Fibroblast of the aortic adventitia (primary cell): ENCODE measurements at regions not wholly inside any gene's neighbourhood (a gene's known extent, or its start where the extent isn't known, plus 50 kb on each side); places are given as distances from the start of the nearest gene placed in this dataset.

Experiments
- DNase-seq: peaks from one replicate; pipeline ENCODE4 v3.0.0-alpha.2; 2010; ENCODE audit warnings: low read depth
- H3K4me3 ChIP-seq: 2 replicates; pipeline ENCODE4 v1.5.1; 2011; ENCODE audit warnings: low read depth, mild to moderate bottlenecking, control low read depth, low read length, moderate library complexity
- CTCF ChIP-seq: IDR thresholded peaks from 2 replicates; pipeline ENCODE4 v1.5.1; 2011; ENCODE audit warnings: mild to moderate bottlenecking, low read length, control low read depth, inconsistent platforms; ENCODE audit not compliant: insufficient read depth

- peak; percentile 85 for DNase-seq
- H3K4me3 ChIP-seq = no peak overlapping the region
- no peak for TF ChIP-seq CTCF
Measured at GRCh38 chr3:177516158-177517011, 319.1 kb upstream of the TBL1XR1 start.

- DNase-seq = no peak
- no peak for TF ChIP-seq CTCF
- H3K4me3 ChIP-seq = no peak overlapping the region
Measured at GRCh38 chr3:177517906-177518305, 320.6 kb upstream of the TBL1XR1 start.

GRCh38 chr3:177519588-177519987 lies 322.3 kb upstream of the TBL1XR1 start:
- H3K4me3 ChIP-seq = no peak overlapping the region
- no peak for DNase-seq
- TF ChIP-seq CTCF = no peak

GRCh38 chr3:177521305-177521704 lies 324.0 kb upstream of the TBL1XR1 start:
- DNase-seq = no peak
- H3K4me3 ChIP-seq = no peak overlapping the region
- no peak for TF ChIP-seq CTCF

DNA sequence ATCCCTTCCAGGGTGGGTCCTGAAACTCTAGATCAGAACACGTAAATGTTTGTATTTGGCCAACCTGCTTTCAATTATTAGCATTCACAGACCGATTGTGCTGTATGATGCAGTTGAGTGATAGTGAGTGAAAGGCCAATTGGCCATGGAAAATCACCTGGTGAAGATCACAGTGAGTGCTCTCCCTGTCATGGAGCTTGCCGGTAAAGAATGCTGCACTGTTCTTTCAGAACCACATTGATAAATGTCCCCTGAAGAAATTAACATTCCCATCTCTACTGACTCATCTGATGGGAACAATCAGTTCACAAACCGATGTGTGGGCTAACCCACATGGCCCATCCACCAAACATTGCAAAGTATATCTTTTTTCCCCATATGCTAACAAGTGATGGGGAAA lies 324.8 kb upstream of the TBL1XR1 start:
- no peak for DNase-seq
- TF ChIP-seq CTCF = no peak
- H3K4me3 ChIP-seq = no peak overlapping the region

DNA sequence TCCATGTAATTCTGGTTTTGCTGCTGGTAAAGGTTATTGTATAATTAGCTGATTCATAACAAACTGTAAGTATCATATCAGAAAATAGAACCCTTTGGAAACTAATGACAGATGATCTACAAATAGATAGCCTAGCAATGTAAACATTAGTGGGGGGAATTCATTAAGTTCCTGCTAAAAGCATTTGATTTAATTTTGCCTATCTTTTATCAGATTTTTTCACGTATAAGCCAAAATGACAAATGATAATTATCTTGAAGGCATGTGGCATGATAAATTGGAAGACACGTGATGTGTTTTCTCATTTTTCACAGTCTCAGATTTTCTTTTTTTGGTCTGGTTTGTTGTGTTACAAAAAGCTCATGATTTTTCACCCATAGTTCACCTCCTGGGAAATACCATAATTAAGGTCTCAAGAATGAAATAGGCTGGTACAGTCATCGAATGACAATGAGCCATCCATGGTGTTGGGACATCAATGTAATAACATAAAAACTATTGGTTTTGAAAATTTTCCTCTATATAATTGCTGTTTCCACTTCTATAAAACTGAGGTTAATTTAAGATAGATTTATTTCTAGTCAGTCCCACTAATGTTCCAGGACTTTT lies 325.9 kb upstream of the TBL1XR1 start:
- DNase-seq = no peak
- H3K4me3 ChIP-seq = no peak overlapping the region
- no peak for TF ChIP-seq CTCF
